ENCODE measurements at regions not wholly inside any gene's neighbourhood (a gene's known extent, or its start where the extent isn't known, plus 50 kb on each side); places are given as distances from the start of the nearest gene placed in this dataset.
"Not testable (repeated sequence)": the region's sequence is repeated elsewhere in the genome, so short reads cannot be mapped to it uniquely, and the experiment has no call there.

DNA sequence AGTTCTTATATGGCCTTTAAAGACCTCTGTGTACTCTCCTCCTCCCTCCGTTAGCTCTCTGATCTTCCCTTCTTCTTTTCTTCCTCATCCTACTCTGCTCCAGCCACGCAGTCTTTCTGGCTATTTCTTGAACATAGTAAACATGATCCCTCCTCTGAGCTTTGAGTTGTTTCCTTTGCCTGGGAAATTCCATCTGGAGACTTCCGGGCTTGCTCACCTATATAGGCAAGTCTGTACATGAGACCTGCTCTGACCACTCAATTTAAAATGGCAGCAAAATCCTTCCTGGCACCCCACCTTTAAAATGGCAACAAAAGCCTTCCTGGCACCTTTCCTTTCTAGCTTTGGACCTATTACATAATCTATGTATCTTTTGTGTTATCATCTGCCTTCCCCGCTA, 517.6 kb downstream of the TTLL7 start:
- 92 to 100% (median 97%) methylated on average over 3 of the region's 4 CpGs for WGBS, 4 donors
- H3K9me3 ChIP-seq; DNase-seq; H3K27ac ChIP-seq; H3K27me3 ChIP-seq; H3K4me3 ChIP-seq; H3K36me3 ChIP-seq; ATAC-seq; intact Hi-C loops (cut with DNase I); H3K4me1 ChIP-seq: not testable (repeated sequence)

DNA sequence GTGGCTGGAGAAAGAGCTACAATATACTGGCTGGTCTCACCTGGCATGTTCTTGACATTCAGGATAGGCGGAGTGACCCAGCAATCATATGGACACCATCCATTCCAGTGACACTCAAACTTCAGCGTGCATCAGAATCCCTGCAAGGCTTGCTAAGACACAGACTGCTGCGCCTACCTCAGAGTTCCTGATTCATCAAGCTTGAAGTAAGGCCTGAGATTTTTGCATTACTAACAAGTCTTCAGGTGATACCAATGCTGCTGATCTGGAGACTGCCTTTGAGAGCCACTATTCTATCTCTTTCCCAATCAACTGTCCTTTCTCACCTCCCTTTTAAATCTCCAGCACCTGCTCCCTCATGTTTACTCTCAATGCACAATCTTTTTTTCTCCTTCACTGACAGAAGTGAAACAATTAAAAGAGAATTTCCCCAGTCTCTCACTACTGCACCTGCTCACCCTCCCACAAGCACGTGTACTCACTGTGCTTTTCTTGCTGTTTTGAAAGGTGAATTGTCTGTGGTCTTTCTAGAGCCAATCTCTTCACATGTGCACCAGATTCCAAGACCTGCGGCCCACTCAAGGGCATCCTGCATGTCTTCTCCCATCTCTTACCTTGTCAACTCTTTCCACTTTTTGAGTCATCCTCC, 519.2 kb downstream of the TTLL7 start:
- not testable (repeated sequence) for ATAC-seq

DNA sequence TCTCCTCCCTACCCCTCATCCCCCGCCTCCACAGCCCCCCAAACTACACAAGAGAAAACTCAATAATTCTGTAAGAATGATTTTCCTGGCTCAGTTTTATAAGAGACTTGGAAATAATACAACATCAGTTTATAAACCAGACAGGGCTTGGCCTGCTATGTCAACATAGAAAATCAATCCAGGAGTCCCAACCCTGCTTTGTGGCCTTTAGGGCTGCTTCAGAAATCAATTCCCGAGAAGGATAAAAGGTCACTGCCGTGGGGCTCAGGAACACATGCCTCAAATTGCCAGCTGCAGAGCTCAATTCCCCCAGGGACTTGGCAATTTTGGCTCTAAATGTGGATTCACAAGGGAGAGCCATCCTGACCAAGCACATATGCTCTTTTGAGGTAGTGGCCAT, 520.8 kb downstream of the TTLL7 start:
- ATAC-seq; H3K4me3 ChIP-seq; H3K27ac ChIP-seq; H3K4me1 ChIP-seq; H3K27me3 ChIP-seq; intact Hi-C loops (cut with DNase I); H3K36me3 ChIP-seq; H3K9me3 ChIP-seq; DNase-seq: not testable (repeated sequence)
- WGBS, 4 donors, result 77 to 100% (median 85%) methylated on average over 1 to 3 of the region's 3 CpGs

More for the DNA sequence above, 519.2 kb downstream of the TTLL7 start:
- 95 to 99% (median 97%) methylated on average over 4 to 5 of the region's 5 CpGs for whole genome bisulfite sequencing, 4 donors
- DNase-seq; H3K27me3 ChIP-seq; H3K4me1 ChIP-seq; H3K27ac ChIP-seq; H3K4me3 ChIP-seq; H3K9me3 ChIP-seq; H3K36me3 ChIP-seq; intact Hi-C loops (cut with DNase I): not testable (repeated sequence)

- DNase-seq; H3K4me3 ChIP-seq; H3K4me1 ChIP-seq; H3K27me3 ChIP-seq; ATAC-seq; H3K9me3 ChIP-seq; intact Hi-C loops (cut with DNase I); H3K36me3 ChIP-seq; H3K27ac ChIP-seq: not testable (repeated sequence)
- 93 to 96% (median 95%) methylated on average over 2 of the region's 2 CpGs for WGBS, 4 donors
Observed at GRCh38 chr1:83476518-83476917, 522.4 kb downstream of the TTLL7 start.

DNA sequence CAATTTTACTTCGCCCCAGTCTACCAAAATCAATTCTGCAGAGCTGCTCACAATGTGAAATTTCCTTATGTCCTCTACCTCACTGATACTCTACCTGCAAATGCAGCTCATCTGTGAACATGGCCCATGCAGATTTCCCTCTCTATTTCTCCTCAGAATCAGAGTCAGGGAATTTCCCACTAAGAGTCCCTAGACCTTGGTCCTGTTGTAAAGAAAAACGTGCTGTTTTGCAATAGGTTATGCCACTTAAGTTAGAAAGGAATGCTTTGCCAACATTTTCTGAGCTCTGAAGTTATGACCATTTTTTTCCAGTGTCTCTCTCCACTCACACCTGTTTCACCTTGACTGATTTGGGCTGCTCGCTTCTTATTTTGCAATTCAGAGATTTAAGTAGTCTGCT, 524.0 kb downstream of the TTLL7 start:
- DNase-seq; H3K9me3 ChIP-seq; ATAC-seq; H3K27ac ChIP-seq; H3K27me3 ChIP-seq; H3K36me3 ChIP-seq; H3K4me1 ChIP-seq; H3K4me3 ChIP-seq; intact Hi-C loops (cut with DNase I): not testable (repeated sequence)
- 80 to 85% (median 84%) methylated on average over 3 of the region's 3 CpGs for WGBS, 4 donors

DNA sequence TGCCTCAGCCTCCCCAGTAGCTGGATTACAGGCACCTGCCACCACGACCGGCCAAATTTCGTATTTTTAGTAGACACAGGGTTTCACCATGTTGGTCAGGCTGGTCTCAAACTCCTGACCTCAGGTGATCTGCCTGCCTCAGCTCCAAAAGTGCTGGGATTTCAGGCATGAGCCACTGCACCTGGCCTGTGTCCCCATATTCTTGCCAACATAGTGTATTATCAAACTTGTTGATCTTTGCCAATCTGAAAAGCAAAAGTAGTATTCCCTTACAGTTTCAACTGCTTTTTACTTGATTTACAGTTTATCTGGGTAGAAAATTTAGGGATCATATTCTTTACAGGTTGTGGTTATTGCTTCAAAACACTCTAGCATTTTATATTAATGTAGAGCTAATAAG, 524.9 kb downstream of the TTLL7 start:
- DNase-seq; intact Hi-C loops (cut with DNase I): not testable (repeated sequence)

DNA sequence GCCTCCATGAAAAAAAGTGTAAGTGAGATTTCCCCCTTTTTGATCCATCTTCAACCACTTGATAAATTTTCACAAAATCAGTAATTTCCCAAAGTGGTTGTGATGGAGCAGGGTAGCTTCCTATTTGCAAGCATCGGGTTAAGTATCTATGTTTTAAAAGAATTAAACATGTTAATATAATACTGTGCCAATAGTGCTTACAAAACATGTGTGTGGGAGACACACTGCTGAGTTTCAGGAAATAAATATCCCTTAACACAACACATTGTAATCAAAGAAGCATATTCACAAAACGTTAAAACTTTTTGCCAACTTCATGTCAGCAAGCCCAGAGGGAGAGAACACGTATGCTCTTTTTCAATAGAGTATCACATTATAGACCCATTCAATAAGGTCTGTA, 526.9 kb downstream of the TTLL7 start:
- H3K4me1 ChIP-seq; H3K27me3 ChIP-seq; H3K9me3 ChIP-seq; DNase-seq; intact Hi-C loops (cut with DNase I); H3K4me3 ChIP-seq; H3K36me3 ChIP-seq; H3K27ac ChIP-seq; ATAC-seq: not testable (repeated sequence)
- 32 to 48% (median 41%) methylated on average over 3 of the region's 3 CpGs for WGBS, 4 donors

More for the DNA sequence above, 524.9 kb downstream of the TTLL7 start:
- WGBS, 4 donors, result 95 to 100% (median 98%) methylated on average over 3 of the region's 3 CpGs
- not testable (repeated sequence) for H3K9me3 ChIP-seq, H3K27ac ChIP-seq, H3K4me3 ChIP-seq, ATAC-seq, H3K4me1 ChIP-seq, H3K36me3 ChIP-seq, H3K27me3 ChIP-seq

GRCh38 chr1:83471272-83471671, 527.7 kb downstream of the TTLL7 start:
- H3K9me3 ChIP-seq; H3K4me1 ChIP-seq; H3K36me3 ChIP-seq; intact Hi-C loops (cut with DNase I); H3K27me3 ChIP-seq; ATAC-seq; H3K27ac ChIP-seq; H3K4me3 ChIP-seq; DNase-seq: not testable (repeated sequence)
- WGBS, 4 donors, result 86 to 92% (median 89%) methylated on average over 1 of the region's 1 CpG

DNA sequence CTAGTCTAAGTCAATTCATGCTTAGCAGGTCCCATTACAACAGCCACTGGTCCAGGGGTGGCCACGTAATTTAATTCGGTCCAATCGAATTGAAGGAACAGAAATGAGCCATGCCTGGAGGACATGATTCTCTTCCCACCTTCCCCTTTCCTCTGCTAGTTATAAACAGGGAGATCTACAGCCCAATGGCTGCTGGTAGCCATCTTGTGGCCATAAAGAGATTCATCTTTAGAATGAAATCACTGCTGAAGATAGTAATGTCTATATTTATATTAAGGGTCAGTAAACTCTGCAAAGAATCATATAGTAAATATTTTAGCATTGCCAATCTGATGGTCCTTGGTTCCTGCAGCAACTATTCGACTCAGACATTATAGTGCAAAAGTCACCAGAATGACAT, 530.6 kb downstream of the TTLL7 start:
- H3K27me3 ChIP-seq; ATAC-seq; H3K9me3 ChIP-seq; H3K36me3 ChIP-seq; H3K4me3 ChIP-seq; H3K27ac ChIP-seq; H3K4me1 ChIP-seq; intact Hi-C loops (cut with DNase I); DNase-seq: not testable (repeated sequence)
- 97% methylated on average over 4 of the region's 4 CpGs for WGBS, 4 donors

DNA sequence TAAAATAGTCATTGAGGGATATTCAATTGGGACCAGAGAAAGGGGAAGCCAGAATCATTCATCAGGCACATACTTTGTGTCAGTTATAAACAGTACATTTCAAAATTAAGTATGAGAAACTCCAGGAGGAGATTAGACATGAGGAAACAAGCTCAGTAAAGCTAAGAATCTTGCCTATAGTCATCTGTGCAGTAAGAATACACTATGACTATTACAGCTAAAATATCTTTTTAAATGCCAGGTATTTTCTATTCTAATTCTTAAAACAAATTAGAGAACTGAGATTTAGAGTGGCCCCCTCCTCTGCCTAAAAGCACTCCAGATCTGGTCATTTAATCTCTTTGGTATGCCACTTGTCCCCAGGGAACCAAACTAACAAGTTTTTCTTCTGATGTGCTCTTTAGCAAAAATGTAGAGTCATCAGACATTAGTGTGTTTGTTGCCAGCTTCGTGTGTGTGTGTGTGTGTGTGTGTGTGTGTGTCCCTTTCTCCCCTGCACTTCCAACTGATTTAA, 541.1 kb downstream of the TTLL7 start:
- intact Hi-C loops (cut with DNase I); H3K9me3 ChIP-seq; DNase-seq; H3K27me3 ChIP-seq; H3K4me3 ChIP-seq; H3K27ac ChIP-seq; H3K36me3 ChIP-seq; ATAC-seq: not testable (repeated sequence)
- 13 to 50% (median 17%) methylated on average over 1 of the region's 1 CpG; no CpG with 5 or more reads in 1 of the 4 donors for WGBS, 4 donors
- peaks cover 0 to 15% (median 0%) of the 10 kb centered on the region in 12 donors for H3K4me1 ChIP-seq

- H3K27ac ChIP-seq; DNase-seq; H3K4me3 ChIP-seq; H3K36me3 ChIP-seq; H3K27me3 ChIP-seq; intact Hi-C loops (cut with DNase I); H3K9me3 ChIP-seq; ATAC-seq: not testable (repeated sequence)
- peaks cover 0 to 15% (median 0%) of the 10 kb centered on the region in 12 donors for H3K4me1 ChIP-seq
- 89 to 96% (median 92%) methylated on average over 2 of the region's 2 CpGs for WGBS, 4 donors
Observed at GRCh38 chr1:83457281-83457680, 541.7 kb downstream of the TTLL7 start.
